DMS 273 (cell line): ENCODE measurements at regions not wholly inside any gene's neighbourhood (a gene's known extent, or its start where the extent isn't known, plus 50 kb on each side); places are given as distances from the start of the nearest gene placed in this dataset.
"Not testable (repeated sequence)": the region's sequence is repeated elsewhere in the genome, so short reads cannot be mapped to it uniquely, and the experiment has no call there.

Experiments used
- DNase-seq: peaks from one replicate; lab custom pipeline; 2025; ENCODE audit not compliant: unreplicated experiment; lab: John Stamatoyannopoulos, UW

- DNase-seq: no peak
These were observed 1463.4 kb upstream of the CELF2 start for GRCh38 chr10:9554321-9554720.

GRCh38 chr10:9560976-9561375 is 1456.7 kb upstream of the CELF2 start:
- no peak for DNase-seq

GRCh38 chr10:9561821-9562505 is 1455.7 kb upstream of the CELF2 start:
- DNase-seq: no peak

GRCh38 chr10:9577746-9578145 is 1439.9 kb upstream of the CELF2 start:
- no peak for DNase-seq

GRCh38 chr10:9579110-9579705 is 1438.5 kb upstream of the CELF2 start:
- DNase-seq: no peak

- not testable (repeated sequence) for DNase-seq
These were observed 1434.9 kb upstream of the CELF2 start for GRCh38 chr10:9582803-9583202.

- no peak for DNase-seq
These were observed 1421.2 kb upstream of the CELF2 start for GRCh38 chr10:9596368-9596920.

- DNase-seq: no peak
These were observed 1414.7 kb upstream of the CELF2 start for GRCh38 chr10:9602998-9603397.

- no peak for DNase-seq
These were observed 1413.7 kb upstream of the CELF2 start for GRCh38 chr10:9603972-9604371.

GRCh38 chr10:9605231-9605630 is 1412.4 kb upstream of the CELF2 start:
- DNase-seq: no peak

GRCh38 chr10:9608602-9609001 is 1409.1 kb upstream of the CELF2 start:
- DNase-seq: no peak

GRCh38 chr10:9613338-9614075 is 1404.2 kb upstream of the CELF2 start:
- DNase-seq: no peak

- DNase-seq: no peak
These were observed 1402.5 kb upstream of the CELF2 start for GRCh38 chr10:9615189-9615588.

GRCh38 chr10:9621216-9621615 is 1396.5 kb upstream of the CELF2 start:
- no peak for DNase-seq

GRCh38 chr10:9625304-9625703 is 1392.4 kb upstream of the CELF2 start:
- no peak for DNase-seq

GRCh38 chr10:9634466-9634865 is 1383.2 kb upstream of the CELF2 start:
- DNase-seq: no peak

GRCh38 chr10:9635691-9636090 is 1382.0 kb upstream of the CELF2 start:
- DNase-seq: no peak

GRCh38 chr10:9636216-9636615 is 1381.5 kb upstream of the CELF2 start:
- DNase-seq: no peak

- no peak for DNase-seq
These were observed 1373.9 kb upstream of the CELF2 start for GRCh38 chr10:9643782-9644181.

GRCh38 chr10:9645404-9645803 is 1372.3 kb upstream of the CELF2 start:
- no peak for DNase-seq

- DNase-seq: no peak
These were observed 1371.6 kb upstream of the CELF2 start for GRCh38 chr10:9645928-9646600.
